NCI-H146 treated with DMSO at 0.1 percent for 48 hours (cell line): ENCODE measurements at regions not wholly inside any gene's neighbourhood (a gene's known extent, or its start where the extent isn't known, plus 50 kb on each side); places are given as distances from the start of the nearest gene placed in this dataset.

Experiments
- DNase-seq: peaks from one replicate; lab custom pipeline; 2025; ENCODE audit not compliant: unreplicated experiment; lab: John Stamatoyannopoulos, UW

GRCh38 chr1:80878343-80878742, 922.4 kb upstream of the ADGRL2 start:
- no peak for DNase-seq

GRCh38 chr1:80876035-80876434, 924.7 kb upstream of the ADGRL2 start:
- DNase-seq: no peak

GRCh38 chr1:80869299-80869698, 931.4 kb upstream of the ADGRL2 start:
- no peak for DNase-seq

- DNase-seq: no peak
Observed at GRCh38 chr1:80847904-80848303, 952.8 kb upstream of the ADGRL2 start.

- no peak for DNase-seq
Observed at GRCh38 chr1:80846966-80847365, 953.8 kb upstream of the ADGRL2 start.

GRCh38 chr1:80842796-80843195, 957.9 kb upstream of the ADGRL2 start:
- no peak for DNase-seq

- no peak for DNase-seq
Observed at GRCh38 chr1:80841261-80841660, 959.5 kb upstream of the ADGRL2 start.

GRCh38 chr1:80837066-80837465, 963.7 kb upstream of the ADGRL2 start:
- DNase-seq: no peak

GRCh38 chr1:80836505-80836904, 964.2 kb upstream of the ADGRL2 start:
- no peak for DNase-seq

- DNase-seq: no peak
Observed at GRCh38 chr1:80827666-80828065, 973.1 kb upstream of the ADGRL2 start.

GRCh38 chr1:80825067-80825466, 975.7 kb upstream of the ADGRL2 start:
- DNase-seq: no peak

- DNase-seq: no peak
Observed at GRCh38 chr1:80818211-80818610, 982.5 kb upstream of the ADGRL2 start.

- DNase-seq: no peak
Observed at GRCh38 chr1:80807981-80808380, 992.8 kb upstream of the ADGRL2 start.

- DNase-seq: no peak
Observed at GRCh38 chr1:80806431-80806830, 994.3 kb upstream of the ADGRL2 start.

GRCh38 chr1:80801695-80802094, 999.0 kb upstream of the ADGRL2 start:
- DNase-seq: no peak

GRCh38 chr1:80799457-80799856, 1001.3 kb upstream of the ADGRL2 start:
- no peak for DNase-seq

- no peak for DNase-seq
Observed at GRCh38 chr1:80779275-80779674, 1021.5 kb upstream of the ADGRL2 start.

GRCh38 chr1:80778094-80778840, 1022.5 kb upstream of the ADGRL2 start:
- DNase-seq: no peak

- DNase-seq: peak; percentile 32
Observed at GRCh38 chr1:80776266-80776665, 1024.5 kb upstream of the ADGRL2 start.

GRCh38 chr1:80769208-80769750, 1031.5 kb upstream of the ADGRL2 start:
- DNase-seq: no peak

- DNase-seq: no peak
Observed at GRCh38 chr1:80767711-80768110, 1033.0 kb upstream of the ADGRL2 start.

GRCh38 chr1:80759354-80759753, 1041.4 kb upstream of the ADGRL2 start:
- no peak for DNase-seq

- DNase-seq: no peak
Observed at GRCh38 chr1:80755944-80756343, 1044.8 kb upstream of the ADGRL2 start.
